Transverse colon (tissue), 3 donors: ENCODE measurements at regions not wholly inside any gene's neighbourhood (a gene's known extent, or its start where the extent isn't known, plus 50 kb on each side); places are given as distances from the start of the nearest gene placed in this dataset.

ENCODE experiments used
- POLR2A ChIP-seq: fragments of 450-650 bp; IDR thresholded peaks from one replicate; pipeline ENCODE4 v1.6.1; 2016; ENCODE audit warnings: antibody characterized with exemption, mild to moderate bottlenecking, moderate library complexity
- TF ChIP-seq, protein P1 (sequence below), 5 experiments: fragments of 200-600 bp in 3 of 5; fragments of 450-650 bp in 2 of 5; sonication (generic) in 3 of 5; IDR thresholded peaks; 1 replicate in 2 of 5; 2 replicates in 3 of 5; pipeline ENCODE4 v1.5.1; 2016 to 2017; ENCODE audit warnings: antibody characterized with exemption in 5 of 5, inconsistent platforms in 3 of 5, mild to moderate bottlenecking in 2 of 5, moderate library complexity in 1 of 5

- TF ChIP-seq, protein P1, sequence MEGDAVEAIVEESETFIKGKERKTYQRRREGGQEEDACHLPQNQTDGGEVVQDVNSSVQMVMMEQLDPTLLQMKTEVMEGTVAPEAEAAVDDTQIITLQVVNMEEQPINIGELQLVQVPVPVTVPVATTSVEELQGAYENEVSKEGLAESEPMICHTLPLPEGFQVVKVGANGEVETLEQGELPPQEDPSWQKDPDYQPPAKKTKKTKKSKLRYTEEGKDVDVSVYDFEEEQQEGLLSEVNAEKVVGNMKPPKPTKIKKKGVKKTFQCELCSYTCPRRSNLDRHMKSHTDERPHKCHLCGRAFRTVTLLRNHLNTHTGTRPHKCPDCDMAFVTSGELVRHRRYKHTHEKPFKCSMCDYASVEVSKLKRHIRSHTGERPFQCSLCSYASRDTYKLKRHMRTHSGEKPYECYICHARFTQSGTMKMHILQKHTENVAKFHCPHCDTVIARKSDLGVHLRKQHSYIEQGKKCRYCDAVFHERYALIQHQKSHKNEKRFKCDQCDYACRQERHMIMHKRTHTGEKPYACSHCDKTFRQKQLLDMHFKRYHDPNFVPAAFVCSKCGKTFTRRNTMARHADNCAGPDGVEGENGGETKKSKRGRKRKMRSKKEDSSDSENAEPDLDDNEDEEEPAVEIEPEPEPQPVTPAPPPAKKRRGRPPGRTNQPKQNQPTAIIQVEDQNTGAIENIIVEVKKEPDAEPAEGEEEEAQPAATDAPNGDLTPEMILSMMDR (IDR thresholded peaks at IDR 0.05): no peak
- no peak for TF ChIP-seq POLR2A
Measured at GRCh38 chr20:61125076-61125475, 127.0 kb upstream of the CDH4 start.
